PC-9 (cell line): ENCODE measurements at regions not wholly inside any gene's neighbourhood (a gene's known extent, or its start where the extent isn't known, plus 50 kb on each side); places are given as distances from the start of the nearest gene placed in this dataset.

Source experiments
- EZH2 ChIP-seq: fragments of 200-600 bp; sonication (generic); IDR thresholded peaks from 2 replicates; pipeline ENCODE4 v1.8.0; 2017; ENCODE audit warnings: antibody characterized with exemption, low read depth
- TF ChIP-seq, protein P1 (sequence below): fragments of 200-600 bp; sonication (generic); conservative IDR thresholded peaks from 2 replicates; pipeline ENCODE4 v1.6.1; 2017; ENCODE audit warnings: mixed run types, antibody characterized with exemption, mild to moderate bottlenecking, moderate library complexity

DNA sequence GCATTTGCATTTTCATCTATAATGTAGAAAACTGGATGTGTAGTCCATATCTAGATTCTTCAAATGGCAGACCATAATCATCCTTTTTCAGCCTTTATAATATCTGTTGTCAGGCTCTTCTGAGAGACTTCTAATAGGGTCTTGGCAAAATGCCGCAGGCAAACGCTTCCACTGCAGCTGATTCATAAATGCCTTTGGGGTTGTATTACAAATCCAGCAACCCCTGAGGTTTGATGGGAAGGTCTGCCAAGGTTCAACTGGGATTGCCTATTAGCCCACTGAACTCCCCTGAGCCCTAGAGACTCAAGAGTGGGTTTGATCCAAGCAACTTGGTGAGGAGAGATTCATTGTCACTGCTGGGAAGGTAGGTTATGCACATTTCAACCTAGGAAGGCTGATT, 365.2 kb upstream of the POU3F2 start:
- TF ChIP-seq, protein P1, sequence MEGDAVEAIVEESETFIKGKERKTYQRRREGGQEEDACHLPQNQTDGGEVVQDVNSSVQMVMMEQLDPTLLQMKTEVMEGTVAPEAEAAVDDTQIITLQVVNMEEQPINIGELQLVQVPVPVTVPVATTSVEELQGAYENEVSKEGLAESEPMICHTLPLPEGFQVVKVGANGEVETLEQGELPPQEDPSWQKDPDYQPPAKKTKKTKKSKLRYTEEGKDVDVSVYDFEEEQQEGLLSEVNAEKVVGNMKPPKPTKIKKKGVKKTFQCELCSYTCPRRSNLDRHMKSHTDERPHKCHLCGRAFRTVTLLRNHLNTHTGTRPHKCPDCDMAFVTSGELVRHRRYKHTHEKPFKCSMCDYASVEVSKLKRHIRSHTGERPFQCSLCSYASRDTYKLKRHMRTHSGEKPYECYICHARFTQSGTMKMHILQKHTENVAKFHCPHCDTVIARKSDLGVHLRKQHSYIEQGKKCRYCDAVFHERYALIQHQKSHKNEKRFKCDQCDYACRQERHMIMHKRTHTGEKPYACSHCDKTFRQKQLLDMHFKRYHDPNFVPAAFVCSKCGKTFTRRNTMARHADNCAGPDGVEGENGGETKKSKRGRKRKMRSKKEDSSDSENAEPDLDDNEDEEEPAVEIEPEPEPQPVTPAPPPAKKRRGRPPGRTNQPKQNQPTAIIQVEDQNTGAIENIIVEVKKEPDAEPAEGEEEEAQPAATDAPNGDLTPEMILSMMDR, result no peak
- no peak for TF ChIP-seq EZH2
